GM12872 (cell line): ENCODE measurements at regions not wholly inside any gene's neighbourhood (a gene's known extent, or its start where the extent isn't known, plus 50 kb on each side); places are given as distances from the start of the nearest gene placed in this dataset.

Source experiments
- TF ChIP-seq, protein P1 (sequence below): IDR thresholded peaks from 3 replicates; pipeline ENCODE4 v1.5.1; 2011; ENCODE audit warnings: low read depth, mild to moderate bottlenecking, low read length, moderate library complexity; ENCODE audit not compliant: insufficient read depth

DNA sequence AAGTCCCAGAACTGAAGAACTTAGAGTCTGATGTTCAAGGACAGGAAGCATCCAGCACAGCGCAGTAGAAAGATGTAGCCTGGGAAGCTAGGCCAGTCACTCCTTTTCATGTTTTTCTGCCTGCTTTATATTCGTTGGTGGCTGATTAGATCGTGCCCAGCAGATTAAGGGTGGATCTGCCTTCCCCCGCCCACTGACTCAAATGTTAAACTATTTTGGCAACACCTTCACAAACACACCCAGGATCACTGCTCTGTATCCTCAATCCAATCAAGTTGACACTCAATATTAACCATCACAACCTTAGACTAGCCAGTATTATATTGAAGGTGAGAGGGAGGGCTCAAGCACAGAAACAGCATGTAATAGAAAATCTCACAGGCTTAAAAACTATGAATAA is 222.9 kb downstream of the C12orf50 start:
- TF ChIP-seq, protein P1, sequence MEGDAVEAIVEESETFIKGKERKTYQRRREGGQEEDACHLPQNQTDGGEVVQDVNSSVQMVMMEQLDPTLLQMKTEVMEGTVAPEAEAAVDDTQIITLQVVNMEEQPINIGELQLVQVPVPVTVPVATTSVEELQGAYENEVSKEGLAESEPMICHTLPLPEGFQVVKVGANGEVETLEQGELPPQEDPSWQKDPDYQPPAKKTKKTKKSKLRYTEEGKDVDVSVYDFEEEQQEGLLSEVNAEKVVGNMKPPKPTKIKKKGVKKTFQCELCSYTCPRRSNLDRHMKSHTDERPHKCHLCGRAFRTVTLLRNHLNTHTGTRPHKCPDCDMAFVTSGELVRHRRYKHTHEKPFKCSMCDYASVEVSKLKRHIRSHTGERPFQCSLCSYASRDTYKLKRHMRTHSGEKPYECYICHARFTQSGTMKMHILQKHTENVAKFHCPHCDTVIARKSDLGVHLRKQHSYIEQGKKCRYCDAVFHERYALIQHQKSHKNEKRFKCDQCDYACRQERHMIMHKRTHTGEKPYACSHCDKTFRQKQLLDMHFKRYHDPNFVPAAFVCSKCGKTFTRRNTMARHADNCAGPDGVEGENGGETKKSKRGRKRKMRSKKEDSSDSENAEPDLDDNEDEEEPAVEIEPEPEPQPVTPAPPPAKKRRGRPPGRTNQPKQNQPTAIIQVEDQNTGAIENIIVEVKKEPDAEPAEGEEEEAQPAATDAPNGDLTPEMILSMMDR: no peak

DNA sequence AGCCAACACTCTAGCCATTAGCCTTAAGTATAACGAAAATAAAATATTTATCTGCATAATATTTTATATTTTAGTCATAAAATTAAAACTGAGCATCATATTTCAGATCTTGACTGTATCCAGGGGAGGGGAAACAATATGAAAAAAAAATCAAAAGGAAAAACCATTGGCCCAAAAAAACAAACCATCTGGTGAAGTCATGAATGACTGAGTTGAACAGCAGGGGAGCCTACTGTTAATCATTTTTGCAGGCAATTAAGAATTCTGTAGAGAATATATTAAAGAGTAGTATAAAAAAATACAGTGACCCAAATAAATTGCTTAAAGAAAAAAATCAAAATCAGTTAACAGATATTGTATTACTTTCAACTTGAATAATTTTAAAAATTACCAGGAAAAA is 224.8 kb downstream of the C12orf50 start:
- TF ChIP-seq, protein P1: no peak

DNA sequence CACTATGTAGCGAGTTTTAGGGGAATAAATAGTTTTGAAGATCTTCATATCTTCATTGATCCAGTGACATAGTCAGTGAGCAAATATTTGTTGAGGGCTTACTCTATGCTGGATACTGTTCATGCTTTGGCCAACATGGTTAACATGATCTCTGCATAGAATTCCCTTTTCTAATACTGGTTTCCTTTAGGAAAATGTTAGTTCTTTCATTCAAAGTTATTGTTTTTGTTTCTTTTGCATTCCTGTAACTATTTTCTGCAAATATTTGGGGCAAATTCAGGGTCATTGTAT is 226.5 kb downstream of the C12orf50 start:
- TF ChIP-seq, protein P1: no peak

DNA sequence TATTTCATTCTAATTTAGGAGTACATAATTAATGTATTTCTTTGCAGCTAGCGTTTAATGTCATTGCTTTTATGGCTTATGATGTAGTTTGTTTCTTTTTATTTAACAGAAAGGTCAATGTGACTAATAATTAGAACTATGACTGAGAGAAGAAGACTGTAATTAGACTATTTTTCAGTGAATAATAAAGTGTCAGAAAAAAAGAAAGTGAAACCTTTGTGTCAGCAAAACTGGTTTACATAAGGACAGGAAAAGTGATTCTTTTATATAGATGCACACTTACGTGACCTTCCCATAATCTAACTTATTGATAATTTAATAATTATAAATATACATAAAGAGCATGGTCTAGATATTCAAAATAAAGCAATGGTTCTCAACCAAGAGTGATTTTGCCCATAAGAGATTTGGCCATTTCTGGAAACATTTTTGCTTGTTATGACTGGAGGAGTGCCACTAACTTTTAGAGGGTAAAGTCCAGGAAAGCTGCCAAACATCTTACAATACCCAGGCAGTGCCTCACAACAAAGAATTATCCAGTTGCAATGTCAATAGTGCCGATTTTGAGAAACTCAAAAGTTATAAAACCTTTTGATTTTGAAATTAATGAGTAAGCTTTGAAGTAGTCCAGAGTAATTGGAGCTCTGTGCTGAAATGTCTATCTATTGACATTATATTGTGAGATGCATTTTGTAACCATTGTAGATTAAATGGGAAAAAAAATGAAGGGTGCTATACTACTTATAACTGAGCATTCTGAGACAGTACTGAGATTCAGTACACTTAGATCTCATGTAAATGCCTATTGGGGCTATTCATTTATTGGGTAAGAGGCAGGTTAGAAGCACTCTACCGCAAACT is 227.1 kb downstream of the C12orf50 start:
- TF ChIP-seq, protein P1: no peak

DNA sequence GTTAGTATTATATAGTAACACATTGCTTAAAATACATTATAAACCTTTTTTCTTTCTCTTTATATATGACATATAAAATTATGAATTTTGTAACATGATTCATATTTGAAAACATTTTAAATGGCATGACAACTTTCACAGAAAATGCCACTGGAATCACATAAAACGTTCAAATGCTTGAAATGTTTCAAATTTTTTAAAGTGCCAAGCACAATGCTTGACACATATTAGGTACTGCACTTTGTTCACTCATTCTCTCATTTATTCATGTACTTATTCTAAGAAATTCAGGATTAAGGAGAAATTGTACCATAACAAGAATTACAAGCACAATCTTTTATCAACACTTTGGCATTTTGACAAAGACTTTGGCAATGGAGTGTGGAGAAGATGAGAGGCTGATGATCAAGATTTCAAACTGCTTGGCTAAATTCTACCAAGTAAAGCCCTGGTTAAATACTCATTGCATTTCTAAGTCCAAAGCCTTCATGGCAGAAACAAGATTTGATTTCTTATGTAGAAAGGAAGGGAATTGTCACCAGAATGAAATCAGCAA is 232.2 kb downstream of the C12orf50 start:
- TF ChIP-seq, protein P1: no peak

DNA sequence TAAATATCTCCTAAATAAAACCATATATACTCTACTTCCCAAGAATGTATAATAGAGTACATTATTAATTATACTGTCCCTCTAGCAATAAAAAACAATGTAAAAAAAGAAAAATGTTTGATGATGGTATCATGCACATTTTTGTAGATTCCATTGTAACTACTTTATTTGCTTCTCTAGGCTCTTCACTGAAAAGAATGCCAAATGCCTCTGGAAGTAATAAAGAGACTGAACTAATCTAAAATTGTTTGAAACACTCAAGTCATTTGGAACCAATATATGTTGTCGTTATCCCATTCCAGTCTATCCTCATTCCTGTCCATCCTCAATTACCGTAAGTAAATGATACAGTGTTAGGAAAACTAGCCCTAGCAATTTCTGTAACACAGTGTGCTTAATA is 233.6 kb downstream of the C12orf50 start:
- TF ChIP-seq, protein P1: no peak

DNA sequence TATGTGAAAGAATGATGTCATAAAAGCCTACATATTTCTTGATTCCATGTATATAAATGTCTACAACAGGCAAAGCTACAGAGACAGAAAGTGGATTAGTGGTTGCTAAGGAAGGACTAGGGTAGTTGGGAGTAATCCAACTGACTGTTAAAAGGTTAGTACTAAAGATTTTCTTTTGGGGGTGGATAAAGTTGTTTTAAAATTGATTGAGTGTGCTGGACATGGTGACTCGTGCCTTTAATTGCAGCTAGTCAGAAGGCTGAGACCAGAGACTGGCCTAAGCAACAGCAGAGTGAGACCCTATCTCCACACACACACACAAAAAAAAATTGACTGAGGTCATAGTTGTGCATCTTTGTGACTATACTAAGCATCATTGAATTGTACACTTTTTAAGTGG is 234.3 kb downstream of the C12orf50 start:
- TF ChIP-seq, protein P1: no peak
